MCF 10A (cell line): ENCODE measurements at regions not wholly inside any gene's neighbourhood (a gene's known extent, or its start where the extent isn't known, plus 50 kb on each side); places are given as distances from the start of the nearest gene placed in this dataset.

Experiments used
- BruUV-seq: library from RNA; stranded (reverse); fragments of 400-500 nt; replicated peaks from 2 replicates; lab custom pipeline; 2021; lab: Mats Ljungman, UMichigan
- CTCF ChIA-PET: fragments of 300-600 bp; sonication (Branson Sonifier 250); formaldehyde crosslinking; extraction: SDS; loops from one replicate; lab custom pipeline; 2021; ENCODE audit warnings: antibody characterized with exemption, inconsistent platforms; lab: Yijun Ruan, JAX
- POLR2A ChIA-PET: fragments of 300-600, 350-650 bp; sonication (Branson Sonifier 250); formaldehyde crosslinking; extraction: SDS; loops from one replicate; lab custom pipeline; 2020; ENCODE audit warnings: antibody characterized with exemption, inconsistent platforms; lab: Yijun Ruan, JAX
- DNase-seq: peaks from one replicate; pipeline ENCODE4 v3.0.0-alpha.2; 2018; ENCODE audit not compliant: unreplicated experiment
- H3K27ac Mint-ChIP-seq: one replicate; pipeline ENCODE4 v1.8.0; 2022; ENCODE audit warnings: mild to moderate bottlenecking, low read depth, mixed read lengths; ENCODE audit not compliant: unreplicated experiment
- H3K27me3 Mint-ChIP-seq: one replicate; pipeline ENCODE4 v1.8.0; 2022; ENCODE audit warnings: mixed read lengths; ENCODE audit not compliant: insufficient read depth, unreplicated experiment
- H3K36me3 Mint-ChIP-seq: one replicate; pipeline ENCODE4 v1.8.0; 2022; ENCODE audit warnings: mild to moderate bottlenecking, moderate library complexity, mixed read lengths; ENCODE audit not compliant: insufficient read depth, unreplicated experiment
- H3K4me1 Mint-ChIP-seq: one replicate; pipeline ENCODE4 v1.8.0; 2022; ENCODE audit warnings: mixed read lengths; ENCODE audit not compliant: insufficient read depth, unreplicated experiment
- H3K4me3 Mint-ChIP-seq: one replicate; pipeline ENCODE4 v1.8.0; 2022; ENCODE audit warnings: mild to moderate bottlenecking, moderate library complexity, mixed read lengths; ENCODE audit not compliant: unreplicated experiment
- H3K9me3 Mint-ChIP-seq: one replicate; pipeline ENCODE4 v1.8.0; 2022; ENCODE audit warnings: mixed read lengths; ENCODE audit not compliant: unreplicated experiment
- CTCF ChIP-seq: fragments of 200-600 bp; IDR thresholded peaks from one replicate; pipeline ENCODE4 v1.8.0; 2022; ENCODE audit warnings: antibody characterized with exemption, mild to moderate bottlenecking; ENCODE audit not compliant: unreplicated experiment
- intact Hi-C: fragments of 100-400 bp; cut with micrococcal nuclease; formaldehyde crosslinking; loops from 2 replicates; pipeline ENCODE4 v1.14.1; 2022

- no peaks in the 10 kb centered on the region for H3K27me3 Mint-ChIP-seq
- no TSS peak for BruUV-seq
Observed at GRCh38 chr3:17910922-17911321, 168.5 kb upstream of the TBC1D5 start.

GRCh38 chr3:17909714-17910113, 167.3 kb upstream of the TBC1D5 start:
- H3K9me3 Mint-ChIP-seq = no peaks in the 10 kb centered on the region
- no TSS peak for BruUV-seq
- H3K27ac Mint-ChIP-seq = no peak overlapping the region
- DNase-seq = no peak
- CTCF ChIA-PET = interaction anchor here (1.6 kb wide), 1 partner anchor 10 kb away, joined by 3 read pairs; no protein-coding TSS in a partner anchor
- H3K4me1 Mint-ChIP-seq = no peaks in the 10 kb centered on the region
- intact Hi-C loops = loop anchor here (5.0 kb wide), 1 partner anchor 388 kb away; no protein-coding TSS in a partner anchor
- no peaks in the 10 kb centered on the region for H3K36me3 Mint-ChIP-seq
- POLR2A ChIA-PET = no interaction called here
- H3K27me3 Mint-ChIP-seq = no peaks in the 10 kb centered on the region
- no peak overlapping the region for H3K4me3 Mint-ChIP-seq
- no peak for TF ChIP-seq CTCF

More at GRCh38 chr3:17910922-17911321, 168.5 kb upstream of the TBC1D5 start:
- POLR2A ChIA-PET = no interaction called here
- no peak for TF ChIP-seq CTCF
- no peaks in the 10 kb centered on the region for H3K9me3 Mint-ChIP-seq
- intact Hi-C loops = no loop called here
- peaks cover 5% of the 10 kb centered on the region for H3K4me1 Mint-ChIP-seq
- H3K36me3 Mint-ChIP-seq = no peaks in the 10 kb centered on the region
- H3K4me3 Mint-ChIP-seq = no peak overlapping the region
- DNase-seq = no peak
- H3K27ac Mint-ChIP-seq = no peak overlapping the region
- CTCF ChIA-PET = interaction anchor here (1.6 kb wide), 1 partner anchor 11 kb away, joined by 3 read pairs; no protein-coding TSS in a partner anchor

GRCh38 chr3:17908399-17909191, 166.2 kb upstream of the TBC1D5 start:
- Mint-ChIP-seq H3K9me3 (no peaks in the 10 kb centered on the region), H3K4me1 (no peaks in the 10 kb centered on the region), H3K27ac (no peak overlapping the region), H3K4me3 (no peak overlapping the region), H3K36me3 (no peaks in the 10 kb centered on the region), H3K27me3 (no peaks in the 10 kb centered on the region)
- POLR2A ChIA-PET = no interaction called here
- intact Hi-C loops = loop anchor here (5.0 kb wide), 1 partner anchor 389 kb away; no protein-coding TSS in a partner anchor
- CTCF ChIA-PET = no interaction called here
- TF ChIP-seq CTCF = no peak
- no TSS peak for BruUV-seq
- no peak for DNase-seq

- no peaks in the 10 kb centered on the region for H3K4me1 Mint-ChIP-seq
- H3K36me3 Mint-ChIP-seq = no peaks in the 10 kb centered on the region
- TF ChIP-seq CTCF = no peak
- BruUV-seq = no TSS peak
- no peak overlapping the region for H3K27ac Mint-ChIP-seq
- POLR2A ChIA-PET = interaction anchor here (1.0 kb wide), 1 partner anchor 10 kb away, joined by 3 read pairs; no protein-coding TSS in a partner anchor
- CTCF ChIA-PET = interaction anchor here (0.6 to 1.3 kb wide), 3 partner anchors 11 to 847 kb away, joined by 3 to 5 read pairs (median 3); no protein-coding TSS in a partner anchor
- no peaks in the 10 kb centered on the region for H3K27me3 Mint-ChIP-seq
- no peak overlapping the region for H3K4me3 Mint-ChIP-seq
- DNase-seq = peak; percentile 2
- intact Hi-C loops = loop anchor here (1.0 to 5.0 kb wide), 2 partner anchors 391 to 483 kb away; no protein-coding TSS in a partner anchor
- no peaks in the 10 kb centered on the region for H3K9me3 Mint-ChIP-seq
Observed at GRCh38 chr3:17905996-17906395, 163.6 kb upstream of the TBC1D5 start.
